ENCODE measurements at regions not wholly inside any gene's neighbourhood (a gene's known extent, or its start where the extent isn't known, plus 50 kb on each side); places are given as distances from the start of the nearest gene placed in this dataset.

DNA sequence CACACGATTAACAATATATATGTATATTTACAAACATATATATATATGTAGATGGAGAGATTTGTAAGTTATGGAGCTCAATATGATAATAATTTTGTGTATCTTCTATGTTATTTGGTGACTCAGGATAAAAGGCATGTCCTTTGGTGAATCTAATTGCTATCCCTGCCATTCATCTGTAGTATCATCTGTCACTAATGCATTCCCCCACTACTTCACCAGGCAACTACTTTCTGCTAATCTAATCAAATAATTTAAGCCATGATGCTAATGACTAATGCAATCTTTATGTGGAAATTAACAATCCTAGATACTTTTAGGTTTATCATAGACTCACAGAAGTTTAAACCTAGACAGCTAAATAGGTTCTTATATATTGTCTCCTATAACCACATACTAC, 1074.5 kb downstream of the PLA2G4A start:
- TF ChIP-seq, protein P1, sequence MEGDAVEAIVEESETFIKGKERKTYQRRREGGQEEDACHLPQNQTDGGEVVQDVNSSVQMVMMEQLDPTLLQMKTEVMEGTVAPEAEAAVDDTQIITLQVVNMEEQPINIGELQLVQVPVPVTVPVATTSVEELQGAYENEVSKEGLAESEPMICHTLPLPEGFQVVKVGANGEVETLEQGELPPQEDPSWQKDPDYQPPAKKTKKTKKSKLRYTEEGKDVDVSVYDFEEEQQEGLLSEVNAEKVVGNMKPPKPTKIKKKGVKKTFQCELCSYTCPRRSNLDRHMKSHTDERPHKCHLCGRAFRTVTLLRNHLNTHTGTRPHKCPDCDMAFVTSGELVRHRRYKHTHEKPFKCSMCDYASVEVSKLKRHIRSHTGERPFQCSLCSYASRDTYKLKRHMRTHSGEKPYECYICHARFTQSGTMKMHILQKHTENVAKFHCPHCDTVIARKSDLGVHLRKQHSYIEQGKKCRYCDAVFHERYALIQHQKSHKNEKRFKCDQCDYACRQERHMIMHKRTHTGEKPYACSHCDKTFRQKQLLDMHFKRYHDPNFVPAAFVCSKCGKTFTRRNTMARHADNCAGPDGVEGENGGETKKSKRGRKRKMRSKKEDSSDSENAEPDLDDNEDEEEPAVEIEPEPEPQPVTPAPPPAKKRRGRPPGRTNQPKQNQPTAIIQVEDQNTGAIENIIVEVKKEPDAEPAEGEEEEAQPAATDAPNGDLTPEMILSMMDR (IDR thresholded peaks at IDR 0.05; ENCODE audit: low read length), result no peak
- no peak for TF ChIP-seq EZH2 (IDR thresholded peaks at IDR 0.05; ENCODE audit: borderline replicate concordance, low read length)
